Thymus (tissue), 11 donors: ENCODE measurements at regions not wholly inside any gene's neighbourhood (a gene's known extent, or its start where the extent isn't known, plus 50 kb on each side); places are given as distances from the start of the nearest gene placed in this dataset.

Experiments
- DNase-seq, 9 donors: peaks; one replicate each; pipeline ENCODE4 v3.0.0-alpha.2; 2013; ENCODE audit warnings: low spot score in 9 of 9, low read depth in 6 of 9, missing footprints in 1 of 9
- H3K27ac ChIP-seq, 2 donors: one replicate each; pipeline ENCODE4 v1.5.1; 2013; ENCODE audit warnings: control low read depth in 1 of 2, low read depth in 1 of 2, low read length in 1 of 2, mild to moderate bottlenecking in 1 of 2, moderate library complexity in 1 of 2
- H3K27me3 ChIP-seq, 2 donors: one replicate each; pipeline ENCODE4 v1.5.1; 2013; ENCODE audit warnings: low read length in 1 of 2; ENCODE audit not compliant: control insufficient read depth in 2 of 2, insufficient read depth in 1 of 2
- H3K36me3 ChIP-seq, 2 donors: one replicate each; pipeline ENCODE4 v1.5.1; 2013; ENCODE audit warnings: low read length in 1 of 2, mild to moderate bottlenecking in 1 of 2, moderate library complexity in 1 of 2; ENCODE audit not compliant: control insufficient read depth in 2 of 2, insufficient read depth in 2 of 2
- H3K4me1 ChIP-seq, 2 donors: one replicate each; pipeline ENCODE4 v1.5.1; 2013; ENCODE audit warnings: low read length in 2 of 2; ENCODE audit not compliant: control insufficient read depth in 2 of 2, insufficient read depth in 2 of 2
- H3K4me3 ChIP-seq, 2 donors: one replicate each; pipeline ENCODE4 v1.5.1; 2013; ENCODE audit warnings: low read length in 2 of 2, control low read depth in 1 of 2, mild to moderate bottlenecking in 1 of 2
- H3K9me3 ChIP-seq, 2 donors: one replicate each; pipeline ENCODE4 v1.5.1; 2013; ENCODE audit warnings: low read length in 1 of 2, mild to moderate bottlenecking in 1 of 2; ENCODE audit not compliant: control insufficient read depth in 2 of 2, insufficient read depth in 1 of 2
- WGBS: extraction: QIAGEN DNeasy Blood & Tissue Kit; methylation state at CpG from one replicate; pipeline ENCODE4 v1.1.7; 2013; 5-methylcytosine and 5-hydroxymethylcytosine counted together
- donor health status: healthy.

DNA sequence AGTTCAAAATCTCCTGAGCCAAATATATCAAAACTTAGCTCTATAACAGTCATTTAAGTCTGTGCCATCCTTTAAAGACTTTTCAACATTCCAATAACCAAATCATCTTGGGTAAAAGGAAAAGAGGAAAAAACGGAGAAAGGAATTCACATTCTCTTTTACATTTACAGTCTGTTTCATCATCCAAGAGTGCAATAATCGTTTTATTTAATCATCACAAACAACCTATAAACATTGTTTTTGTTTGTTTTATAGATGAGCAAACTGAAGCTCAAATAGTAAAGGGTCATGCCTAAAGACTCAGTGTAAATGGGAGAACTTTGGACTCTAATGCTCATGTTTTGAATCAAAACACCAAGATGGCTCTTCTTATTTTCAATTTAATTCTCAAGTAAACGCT is 252.3 kb downstream of the TOX3 start:
- H3K36me3 ChIP-seq, result no peaks in the 10 kb centered on the region
- no peak overlapping the region for H3K4me3 ChIP-seq
- 87% methylated on average over 3 of the region's 3 CpGs for WGBS
- no peaks in the 10 kb centered on the region for H3K27me3 ChIP-seq
- H3K4me1 ChIP-seq, result no peaks in the 10 kb centered on the region
- H3K27ac ChIP-seq, result no peak overlapping the region
- no peak for DNase-seq
- H3K9me3 ChIP-seq, result no peaks in the 10 kb centered on the region

DNA sequence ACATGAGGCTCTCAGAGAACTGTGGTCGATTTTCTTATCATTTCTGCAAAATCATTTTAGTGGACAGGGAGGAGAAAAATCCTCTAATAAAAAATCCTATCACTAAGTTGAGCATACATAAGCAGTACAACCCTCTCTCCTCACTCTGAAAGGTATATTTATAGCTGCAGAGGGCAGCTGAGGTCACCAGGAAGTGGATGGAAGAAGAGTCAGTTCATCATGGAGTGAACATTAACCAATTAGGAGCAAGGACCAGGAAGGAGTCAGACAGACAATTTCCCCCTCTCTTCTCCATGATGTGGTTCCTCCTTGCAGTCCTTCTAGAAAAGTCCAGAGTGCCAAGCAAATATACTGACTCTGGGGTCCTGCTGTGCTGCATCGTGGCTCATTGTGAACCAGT is 253.7 kb downstream of the TOX3 start:
- H3K27ac ChIP-seq, result no peak overlapping the region
- H3K36me3 ChIP-seq, result no peaks in the 10 kb centered on the region
- no peak for DNase-seq
- H3K9me3 ChIP-seq, result no peaks in the 10 kb centered on the region
- H3K4me3 ChIP-seq, result no peak overlapping the region
- H3K27me3 ChIP-seq, result no peaks in the 10 kb centered on the region
- 70% methylated on average over 2 of the region's 2 CpGs for WGBS
- no peaks in the 10 kb centered on the region for H3K4me1 ChIP-seq

DNA sequence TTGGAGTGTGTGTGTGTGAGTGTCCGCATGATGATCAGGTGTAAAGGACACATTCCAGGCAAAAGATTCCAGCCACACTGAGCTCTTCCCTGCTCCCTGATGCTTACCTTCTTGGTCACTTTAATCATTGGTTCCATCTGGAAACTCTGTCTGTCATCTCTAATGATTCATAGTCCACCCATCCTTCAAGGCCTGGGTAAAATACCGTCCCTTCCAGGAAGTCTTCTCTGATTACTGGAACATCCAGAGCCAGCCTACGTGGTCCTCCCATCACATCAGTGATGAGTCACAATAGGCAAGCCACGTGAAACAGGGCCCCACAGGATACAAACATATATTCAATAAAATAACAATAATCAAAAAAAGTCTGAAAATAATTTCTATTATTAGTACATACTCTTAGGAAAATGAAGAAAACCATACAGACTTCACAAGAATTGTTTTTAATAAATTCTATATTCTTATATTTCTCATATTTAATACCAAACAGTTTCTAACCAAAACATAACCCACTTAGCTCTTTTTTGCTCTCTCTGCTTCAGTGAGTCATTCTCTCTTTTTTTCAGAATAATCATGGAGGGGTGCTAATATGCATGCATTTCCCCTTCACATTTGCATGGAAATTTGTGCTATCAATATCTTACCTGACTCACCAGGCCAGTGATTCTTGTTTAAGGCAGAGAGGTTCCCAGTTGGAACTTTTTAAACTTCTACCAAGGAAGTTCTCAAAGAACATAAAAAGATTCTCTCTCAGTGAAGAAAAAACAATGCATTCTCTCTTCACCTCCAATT is 263.2 kb downstream of the TOX3 start:
- no peak for DNase-seq
- no peaks in the 10 kb centered on the region for H3K9me3 ChIP-seq
- H3K27me3 ChIP-seq, result no peaks in the 10 kb centered on the region
- WGBS, result 81% methylated on average over 4 of the region's 4 CpGs
- no peak overlapping the region for H3K4me3 ChIP-seq
- no peak overlapping the region for H3K27ac ChIP-seq
- H3K4me1 ChIP-seq, result no peaks in the 10 kb centered on the region
- H3K36me3 ChIP-seq, result no peaks in the 10 kb centered on the region

DNA sequence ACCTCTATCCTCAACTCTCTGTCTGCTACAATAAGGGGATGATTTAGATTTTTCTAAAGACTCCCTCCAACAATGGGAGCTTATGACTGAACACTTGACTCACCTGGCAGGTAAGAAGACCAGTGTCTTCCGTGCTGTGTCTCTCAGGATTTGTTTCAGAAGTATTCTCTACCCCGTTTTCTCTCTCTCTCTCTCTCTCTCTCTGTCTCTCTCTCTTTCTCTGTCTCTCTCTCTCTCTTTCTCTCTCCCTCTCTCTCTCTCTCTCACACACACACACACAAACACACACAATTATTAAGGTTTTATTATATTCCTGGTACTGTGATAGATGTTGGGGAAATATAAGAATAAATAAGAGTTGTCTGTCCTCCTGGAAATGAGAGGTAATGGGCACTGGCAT is 263.9 kb downstream of the TOX3 start:
- no peaks in the 10 kb centered on the region for H3K27me3 ChIP-seq
- 90% methylated on average over 2 of the region's 2 CpGs for WGBS
- no peaks in the 10 kb centered on the region for H3K4me1 ChIP-seq
- DNase-seq, result no peak
- H3K4me3 ChIP-seq, result no peak overlapping the region
- no peaks in the 10 kb centered on the region for H3K9me3 ChIP-seq
- H3K27ac ChIP-seq, result no peak overlapping the region
- no peaks in the 10 kb centered on the region for H3K36me3 ChIP-seq

DNA sequence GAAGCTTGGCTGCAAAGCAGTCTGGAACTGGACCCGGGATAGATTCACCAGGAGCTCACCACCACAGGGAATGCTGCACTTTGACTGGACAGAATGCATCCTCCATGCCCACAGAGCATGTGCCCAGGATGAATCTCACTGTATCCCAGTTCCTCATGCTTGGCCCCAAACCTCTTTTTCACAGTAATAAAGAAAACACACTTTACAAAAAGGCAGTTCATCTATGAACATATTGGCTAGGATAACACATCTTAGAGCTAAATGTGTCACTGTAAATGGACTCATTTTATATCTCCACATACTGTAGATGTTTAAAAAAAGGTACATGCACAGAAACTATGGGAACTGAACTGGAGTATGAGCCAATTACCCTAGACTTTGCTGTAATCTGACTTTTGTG is 266.9 kb downstream of the TOX3 start:
- H3K4me1 ChIP-seq, result no peaks in the 10 kb centered on the region
- H3K9me3 ChIP-seq, result no peaks in the 10 kb centered on the region
- 91% methylated on average over 1 of the region's 1 CpG for WGBS
- no peak overlapping the region for H3K4me3 ChIP-seq
- H3K27ac ChIP-seq, result no peak overlapping the region
- H3K27me3 ChIP-seq, result no peaks in the 10 kb centered on the region
- no peak for DNase-seq
- H3K36me3 ChIP-seq, result no peaks in the 10 kb centered on the region

DNA sequence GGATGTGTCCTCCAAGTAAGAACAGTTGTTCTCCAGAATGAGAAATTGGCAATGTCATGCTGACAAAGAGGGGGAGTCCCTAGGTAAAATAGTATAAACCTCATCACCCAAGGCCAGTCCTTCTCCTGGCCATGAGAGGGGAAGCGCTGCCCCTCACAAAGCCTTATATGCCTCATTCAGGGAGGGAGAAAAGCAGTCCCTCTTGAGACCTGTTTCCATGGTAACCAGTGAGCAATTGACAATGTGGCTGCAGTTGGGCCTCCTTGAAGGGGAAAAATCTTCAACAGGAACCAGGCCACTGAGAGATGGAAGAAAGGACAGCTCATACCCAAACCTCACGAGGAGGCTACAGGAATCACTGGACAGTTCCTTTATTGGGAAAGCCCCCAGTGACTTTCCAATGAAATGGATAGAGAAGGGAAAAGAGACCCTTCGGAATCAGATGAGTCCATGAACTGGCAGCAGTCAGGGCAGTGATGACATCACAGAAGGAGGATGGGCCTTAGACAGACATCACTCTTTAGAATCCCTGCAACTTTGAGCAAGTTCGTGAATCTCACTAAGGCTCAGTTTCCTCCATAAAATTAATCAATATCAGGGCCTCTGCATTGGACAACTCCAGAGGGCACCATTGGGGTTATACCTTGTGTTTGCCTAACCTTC is 275.7 kb downstream of the TOX3 start:
- 90% methylated on average over 4 of the region's 4 CpGs for WGBS

DNA sequence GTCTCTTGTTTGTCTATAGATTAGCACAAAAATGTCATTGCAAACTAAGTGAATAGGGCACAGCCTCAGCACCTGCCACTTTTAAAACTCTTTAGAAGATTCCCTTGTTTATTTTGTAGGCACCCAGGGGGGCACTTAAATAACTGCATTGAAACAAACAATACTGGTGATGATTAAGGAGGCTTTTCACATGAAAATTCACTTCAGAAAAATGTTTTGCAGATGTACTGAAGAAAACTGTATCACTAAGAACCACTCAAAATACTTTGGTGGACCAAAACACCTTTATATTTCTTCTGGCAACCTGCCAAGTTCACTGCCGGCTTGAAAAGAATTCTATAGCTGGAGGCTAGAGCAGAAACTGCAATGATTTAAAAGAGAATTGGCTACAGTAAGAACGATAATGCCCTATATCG is 281.5 kb downstream of the TOX3 start:
- no peak for DNase-seq
- Histone ChIP-seq H3K9me3 (no peaks in the 10 kb centered on the region), H3K4me3 (no peak overlapping the region), H3K36me3 (no peaks in the 10 kb centered on the region), H3K27ac (no peak overlapping the region), H3K4me1 (no peaks in the 10 kb centered on the region), H3K27me3 (no peaks in the 10 kb centered on the region)
- 33% methylated on average over 3 of the region's 3 CpGs for WGBS

More for the DNA sequence above, 275.7 kb downstream of the TOX3 start:
- Histone ChIP-seq H3K4me3 (no peak overlapping the region), H3K27me3 (no peaks in the 10 kb centered on the region), H3K9me3 (no peaks in the 10 kb centered on the region), H3K27ac (no peak overlapping the region), H3K4me1 (no peaks in the 10 kb centered on the region), H3K36me3 (no peaks in the 10 kb centered on the region)
- no peak for DNase-seq

DNA sequence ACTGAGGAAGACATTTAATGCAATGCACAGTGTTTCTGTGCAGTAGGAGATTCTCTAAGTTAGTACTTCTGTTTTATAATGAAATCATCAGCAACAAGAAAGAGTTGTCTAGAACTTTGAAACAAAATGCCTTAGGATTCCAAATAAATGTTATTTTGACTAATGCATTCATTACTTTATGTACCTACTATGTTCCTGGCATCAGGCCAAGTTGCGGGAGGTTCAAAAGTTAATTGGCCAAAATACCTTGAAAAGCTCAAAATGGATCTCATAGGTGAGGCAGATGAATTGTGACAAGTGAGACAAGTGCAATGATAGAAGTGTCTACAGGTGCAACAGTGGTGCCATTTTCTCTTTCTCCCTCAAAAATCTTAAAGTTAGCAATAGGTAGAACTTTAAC is 289.4 kb downstream of the TOX3 start:
- WGBS, result 94% methylated on average over 1 of the region's 1 CpG
- no peaks in the 10 kb centered on the region for H3K9me3 ChIP-seq
- no peaks in the 10 kb centered on the region for H3K4me1 ChIP-seq
- no peaks in the 10 kb centered on the region for H3K27me3 ChIP-seq
- no peak for DNase-seq
- H3K4me3 ChIP-seq, result no peak overlapping the region
- no peaks in the 10 kb centered on the region for H3K36me3 ChIP-seq
- no peak overlapping the region for H3K27ac ChIP-seq

DNA sequence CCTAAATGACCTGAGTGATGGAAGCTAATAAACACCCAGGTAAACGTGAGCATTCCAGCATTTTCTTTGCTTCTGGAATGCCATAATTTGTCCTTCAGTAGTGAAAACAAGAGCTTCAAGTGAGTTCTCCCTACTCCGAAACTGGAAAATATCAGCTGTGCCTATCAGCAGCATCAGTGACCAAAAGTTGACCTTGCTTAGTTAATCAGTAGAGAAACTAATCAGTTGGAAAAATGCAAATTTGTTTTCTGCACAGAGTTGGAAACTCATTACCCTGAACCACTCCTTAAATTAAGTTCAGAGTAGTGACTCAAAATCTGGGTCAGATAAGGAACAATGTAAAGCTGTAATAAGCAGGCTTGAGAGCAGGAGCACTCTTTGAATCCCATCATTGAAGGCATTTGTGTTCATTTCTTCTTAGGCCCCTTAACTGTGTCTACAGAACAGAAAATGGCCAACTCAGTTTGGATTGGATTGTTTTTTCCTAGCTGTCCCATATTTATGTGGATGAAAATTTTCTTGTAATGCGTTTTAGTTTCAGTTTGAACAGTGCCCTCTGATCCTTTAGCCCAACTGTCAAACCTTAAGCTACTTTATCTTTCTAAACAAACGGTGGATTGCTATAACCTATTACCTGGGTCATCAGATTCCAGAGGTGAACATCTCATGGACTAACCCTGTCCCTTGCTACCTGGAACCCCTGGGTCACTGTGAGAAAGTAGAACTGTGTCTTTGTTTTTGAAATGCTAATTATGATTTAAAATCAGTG is 290.4 kb downstream of the TOX3 start:
- no peak for DNase-seq
- 92% methylated on average over 4 of the region's 4 CpGs for WGBS

More for the DNA sequence above, 290.4 kb downstream of the TOX3 start:
- Histone ChIP-seq H3K4me1 (no peaks in the 10 kb centered on the region), H3K27ac (no peak overlapping the region), H3K9me3 (no peaks in the 10 kb centered on the region), H3K36me3 (no peaks in the 10 kb centered on the region), H3K27me3 (no peaks in the 10 kb centered on the region), H3K4me3 (no peak overlapping the region)
